Vagina (tissue), 2 donors: ENCODE measurements at regions not wholly inside any gene's neighbourhood (a gene's known extent, or its start where the extent isn't known, plus 50 kb on each side); places are given as distances from the start of the nearest gene placed in this dataset.

ENCODE experiments used
- DNase-seq, 2 donors: peaks; one replicate each; pipeline ENCODE4 v3.0.0-alpha.2; 2017; ENCODE audit errors: extremely low spot score in 2 of 2
- H3K27ac ChIP-seq: fragments of 200-600 bp; sonication (generic); one replicate; pipeline ENCODE4 v1.5.1; 2019
- H3K27me3 ChIP-seq: fragments of 200-600 bp; sonication (generic); one replicate; pipeline ENCODE4 v1.5.1; 2019
- H3K36me3 ChIP-seq, 2 donors: fragments of 200-600 bp; sonication (generic); one replicate each; pipeline ENCODE4 v1.5.1; 2017 to 2019
- H3K4me1 ChIP-seq: fragments of 200-600 bp; sonication (generic); one replicate; pipeline ENCODE4 v1.5.1; 2019
- H3K4me3 ChIP-seq, 2 donors: fragments of 200-600 bp; sonication (generic); 1 replicate in 1 of 2; 2 replicates in 1 of 2; pipeline ENCODE4 v1.5.1; 2016 to 2019
- H3K9me3 ChIP-seq: fragments of 200-600 bp; sonication (generic); one replicate; pipeline ENCODE4 v1.5.1; 2019
- CTCF ChIP-seq, 3 experiments: fragments of 450-650 bp in 2 of 3; fragments of 200-600 bp in 1 of 3; sonication (generic) in 1 of 3; IDR thresholded peaks; one replicate each; pipeline ENCODE4 v1.5.1; 2017 to 2019; ENCODE audit warnings: antibody characterized with exemption in 3 of 3, mild to moderate bottlenecking in 2 of 3, moderate library complexity in 2 of 3
- POLR2A ChIP-seq, 2 donors: fragments of 450-650 bp; IDR thresholded peaks; one replicate each; pipeline ENCODE4 v1.6.1; 2017; ENCODE audit warnings: antibody characterized with exemption in 2 of 2, mild to moderate bottlenecking in 2 of 2, moderate library complexity in 2 of 2
- POLR2AphosphoS5 ChIP-seq, 2 donors: sonication (generic); formaldehyde crosslinking; IDR thresholded peaks; one replicate each; pipeline ENCODE4 v1.9.0; 2017; ENCODE audit warnings: antibody characterized with exemption in 2 of 2, mild to moderate bottlenecking in 2 of 2, low read depth in 1 of 2; ENCODE audit not compliant: insufficient read depth in 1 of 2
- intact Hi-C: fragments of 100-400 bp; cut with DNase I; formaldehyde crosslinking; loops from one replicate; pipeline ENCODE4 v1.15.1; 2023

DNA sequence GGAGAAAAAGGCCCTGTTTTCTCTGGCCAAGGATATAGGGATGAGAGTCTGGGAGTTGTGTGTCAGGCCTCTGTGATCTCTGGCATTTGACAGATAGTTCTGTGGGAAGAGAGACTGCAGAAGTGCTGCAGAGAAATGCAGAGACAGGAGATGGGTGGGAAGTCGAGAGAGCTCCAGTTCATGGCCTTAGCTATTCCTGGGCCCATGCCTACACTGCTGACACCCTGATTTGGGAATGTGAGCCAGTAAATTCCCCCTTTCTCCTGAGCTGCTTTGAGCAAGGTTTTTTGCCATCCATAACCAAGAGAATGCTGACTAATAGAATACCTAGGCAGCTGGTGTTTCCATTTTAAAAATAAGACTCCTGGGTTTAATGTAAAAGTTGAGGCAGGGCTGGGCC lies 59.3 kb downstream of the EBLN2 start:
- no peak overlapping the region for H3K4me3 ChIP-seq
- no peaks in the 10 kb centered on the region for H3K4me1 ChIP-seq
- H3K9me3 ChIP-seq = no peaks in the 10 kb centered on the region
- H3K27ac ChIP-seq = no peak overlapping the region
- no peak for TF ChIP-seq POLR2A (IDR thresholded peaks at IDR 0.05)
- TF ChIP-seq CTCF (IDR thresholded peaks at IDR 0.05) = no peak
- TF ChIP-seq POLR2AphosphoS5 (IDR thresholded peaks at IDR 0.05; ENCODE audit: insufficient read depth in 1 of 2, low read depth in 1 of 2) = no peak
- H3K36me3 ChIP-seq = no peaks in the 10 kb centered on the region
- intact Hi-C loops = no loop called here
- no peaks in the 10 kb centered on the region for H3K27me3 ChIP-seq
- no peak for DNase-seq

DNA sequence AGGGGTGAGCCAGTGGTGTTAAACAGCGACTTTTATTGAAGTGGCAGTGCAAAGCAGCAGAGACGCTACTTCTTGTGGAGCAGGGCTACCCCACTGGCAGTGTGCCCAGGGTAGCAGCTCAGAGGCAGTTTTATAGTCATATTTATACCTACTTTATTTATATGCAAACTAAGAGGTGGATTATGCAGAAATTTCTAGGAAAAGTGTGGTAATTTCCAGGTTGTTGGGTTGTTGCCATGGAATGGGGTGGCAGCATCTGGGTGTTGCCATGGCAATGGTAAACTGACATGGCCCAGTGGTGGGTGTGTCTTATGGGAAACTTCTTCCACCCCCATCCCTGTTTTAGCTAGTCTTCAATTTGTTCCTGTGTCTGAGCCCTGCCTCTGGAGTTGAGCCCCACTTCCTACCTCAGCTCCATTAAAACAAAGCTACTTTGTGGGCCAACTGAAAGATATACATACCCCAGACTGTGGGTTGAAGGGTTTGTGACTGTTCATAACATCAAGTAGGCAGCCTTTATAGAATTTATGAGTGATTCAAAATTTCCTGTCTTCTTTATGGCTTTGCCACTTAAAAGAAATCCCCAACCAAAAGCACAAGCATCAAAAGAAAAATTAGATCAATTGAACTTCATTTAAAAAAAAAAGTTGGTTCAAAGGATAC lies 60.3 kb downstream of the EBLN2 start:
- Histone ChIP-seq H3K27me3 (no peaks in the 10 kb centered on the region), H3K4me1 (no peaks in the 10 kb centered on the region), H3K4me3 (no peak overlapping the region), H3K27ac (no peak overlapping the region), H3K36me3 (no peaks in the 10 kb centered on the region), H3K9me3 (no peaks in the 10 kb centered on the region)
- no peak for DNase-seq
- TF ChIP-seq POLR2AphosphoS5 (IDR thresholded peaks at IDR 0.05; ENCODE audit: insufficient read depth in 1 of 2, low read depth in 1 of 2) (no peak), POLR2A (IDR thresholded peaks at IDR 0.05) (no peak), CTCF (IDR thresholded peaks at IDR 0.05) (no peak)
- intact Hi-C loops = no loop called here

DNA sequence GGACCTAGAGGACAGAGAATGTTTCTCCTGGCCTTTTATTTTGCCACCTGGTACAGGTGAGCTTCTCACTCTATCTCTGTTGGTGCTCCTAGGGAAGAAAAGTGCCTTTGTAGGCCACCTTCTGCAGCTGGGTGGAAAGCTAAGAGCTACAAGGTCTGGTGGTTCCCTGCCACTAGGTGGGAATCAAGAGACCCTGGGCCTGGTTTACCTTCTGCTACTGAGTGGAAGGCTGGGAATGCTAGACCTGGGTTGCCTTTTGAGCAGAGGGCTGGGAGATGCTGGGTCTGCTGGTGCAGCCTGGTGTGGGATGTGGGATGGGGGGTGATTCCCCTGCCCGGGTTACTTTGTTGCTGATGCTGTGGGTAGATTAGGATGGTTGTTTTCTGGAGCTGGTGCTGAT lies 72.6 kb downstream of the EBLN2 start:
- H3K4me3 ChIP-seq = no peak overlapping the region
- H3K36me3 ChIP-seq = no peaks in the 10 kb centered on the region
- H3K27ac ChIP-seq = no peak overlapping the region
- no peaks in the 10 kb centered on the region for H3K27me3 ChIP-seq
- TF ChIP-seq POLR2AphosphoS5 (IDR thresholded peaks at IDR 0.05; ENCODE audit: insufficient read depth in 1 of 2, low read depth in 1 of 2) = no peak
- TF ChIP-seq POLR2A (IDR thresholded peaks at IDR 0.05) = no peak
- TF ChIP-seq CTCF (IDR thresholded peaks at IDR 0.05) = no peak
- intact Hi-C loops = no loop called here
- no peak for DNase-seq
- no peaks in the 10 kb centered on the region for H3K4me1 ChIP-seq
- no peaks in the 10 kb centered on the region for H3K9me3 ChIP-seq

DNA sequence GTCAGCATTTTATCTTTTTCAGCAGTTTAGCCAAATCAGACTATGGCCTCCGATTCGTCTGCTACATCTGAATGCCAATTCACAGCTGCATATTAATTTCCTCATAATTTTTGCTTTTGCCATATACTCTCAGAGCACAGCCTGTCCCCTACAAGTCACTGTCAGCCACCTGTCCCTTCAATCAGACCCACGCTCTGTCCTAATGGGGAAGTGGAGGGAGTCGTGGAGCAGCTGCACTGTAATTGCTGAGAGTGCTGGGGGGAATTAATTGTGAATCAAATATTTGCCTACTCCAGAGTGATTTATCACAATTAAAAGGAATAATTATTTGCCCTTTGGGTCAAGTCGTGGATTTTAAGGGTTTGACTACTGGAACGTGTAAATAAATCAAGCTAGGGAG lies 75.5 kb downstream of the EBLN2 start:
- Histone ChIP-seq H3K27me3 (no peaks in the 10 kb centered on the region), H3K36me3 (no peaks in the 10 kb centered on the region), H3K4me1 (peaks cover 14% of the 10 kb centered on the region), H3K27ac (no peak overlapping the region), H3K4me3 (no peak overlapping the region), H3K9me3 (no peaks in the 10 kb centered on the region)
- no peak for DNase-seq
- intact Hi-C loops = no loop called here
- TF ChIP-seq POLR2AphosphoS5 (IDR thresholded peaks at IDR 0.05; ENCODE audit: insufficient read depth in 1 of 2, low read depth in 1 of 2) = no peak
- TF ChIP-seq POLR2A (IDR thresholded peaks at IDR 0.05) = no peak
- no peak for TF ChIP-seq CTCF (IDR thresholded peaks at IDR 0.05)

DNA sequence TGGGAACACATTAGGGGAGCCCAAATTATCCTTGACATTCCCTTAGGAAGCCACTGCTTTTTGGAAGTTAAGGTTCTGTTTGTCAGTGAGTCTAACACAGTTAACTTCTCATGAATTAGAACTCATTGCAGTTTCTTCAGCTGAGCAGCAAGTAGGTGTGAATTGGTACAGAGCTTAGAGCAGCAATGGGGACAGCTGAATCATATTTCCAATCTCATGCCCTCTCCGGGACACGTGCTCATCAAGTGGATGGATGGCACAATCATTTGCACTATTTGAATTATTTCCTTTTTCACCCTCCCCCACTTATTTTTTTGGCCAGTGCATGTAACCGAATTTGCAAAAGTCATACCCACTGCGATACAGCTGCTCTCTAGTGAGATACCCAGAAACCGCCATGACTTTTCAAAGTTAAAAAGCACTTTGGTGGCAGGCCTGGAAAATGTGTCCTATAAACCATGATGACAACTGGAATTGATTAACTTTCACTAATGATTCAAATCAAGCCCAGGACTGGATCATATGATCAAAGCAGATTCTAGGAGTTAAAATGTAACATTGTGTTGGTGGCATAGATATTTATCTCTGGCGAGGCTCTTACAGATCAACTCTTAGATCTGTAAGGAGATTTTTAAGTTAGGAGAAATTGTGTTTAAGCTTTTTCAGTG lies 76.4 kb downstream of the EBLN2 start:
- intact Hi-C loops = no loop called here
- Histone ChIP-seq H3K27me3 (no peaks in the 10 kb centered on the region), H3K27ac (no peak overlapping the region), H3K4me3 (no peak overlapping the region), H3K36me3 (no peaks in the 10 kb centered on the region), H3K9me3 (no peaks in the 10 kb centered on the region), H3K4me1 (peaks cover 15% of the 10 kb centered on the region)
- TF ChIP-seq CTCF (IDR thresholded peaks at IDR 0.05) (no peak), POLR2AphosphoS5 (IDR thresholded peaks at IDR 0.05; ENCODE audit: insufficient read depth in 1 of 2, low read depth in 1 of 2) (no peak), POLR2A (IDR thresholded peaks at IDR 0.05) (no peak)
- no peak for DNase-seq
